ENCODE measurements at regions not wholly inside any gene's neighbourhood (a gene's known extent, or its start where the extent isn't known, plus 50 kb on each side); places are given as distances from the start of the nearest gene placed in this dataset.

- DNase-seq (ENCODE audit: low spot score) (no peak), ATAC-seq (ENCODE audit: low FRiP score) (no peak)
- no peak for TF ChIP-seq CTCF (IDR thresholded peaks at IDR 0.05)
Measured at GRCh38 chr1:208298593-208299269, 54.5 kb upstream of the PLXNA2 start.

GRCh38 chr1:208300084-208300770 lies 56.0 kb upstream of the PLXNA2 start:
- no peak for TF ChIP-seq CTCF (IDR thresholded peaks at IDR 0.05)
- no peak for ATAC-seq (ENCODE audit: low FRiP score)
- no peak for DNase-seq (ENCODE audit: low spot score)

DNA sequence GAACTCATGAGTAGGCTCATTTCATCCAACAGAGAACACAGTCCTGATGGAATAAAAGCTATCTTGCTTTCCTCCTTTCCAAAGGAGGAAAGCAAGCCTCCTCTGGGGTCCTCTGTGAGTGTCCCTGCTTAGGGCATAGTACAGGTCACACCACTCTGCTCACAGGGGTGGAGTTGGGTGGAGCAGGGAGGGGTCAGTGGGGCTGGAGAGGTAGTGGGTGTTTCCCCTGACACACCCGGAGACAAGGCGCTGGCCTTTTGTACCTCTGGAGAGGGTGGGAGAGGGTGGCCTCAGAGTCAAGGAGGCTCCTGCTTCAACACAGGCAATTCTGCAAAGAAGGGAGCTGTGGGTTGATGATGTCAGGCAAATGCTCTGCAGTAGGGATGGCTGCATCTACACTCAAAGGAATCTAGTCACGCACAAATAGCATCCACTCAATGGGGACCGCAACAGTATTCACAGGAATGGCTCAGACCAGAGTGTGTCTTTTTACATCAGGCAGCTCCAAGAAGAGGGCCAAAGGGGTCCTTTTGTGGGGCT lies 58.6 kb upstream of the PLXNA2 start:
- ATAC-seq (ENCODE audit: low FRiP score): peak; percentile 10
- TF ChIP-seq CTCF (IDR thresholded peaks at IDR 0.05): no peak
- no peak for DNase-seq (ENCODE audit: low spot score)

DNA sequence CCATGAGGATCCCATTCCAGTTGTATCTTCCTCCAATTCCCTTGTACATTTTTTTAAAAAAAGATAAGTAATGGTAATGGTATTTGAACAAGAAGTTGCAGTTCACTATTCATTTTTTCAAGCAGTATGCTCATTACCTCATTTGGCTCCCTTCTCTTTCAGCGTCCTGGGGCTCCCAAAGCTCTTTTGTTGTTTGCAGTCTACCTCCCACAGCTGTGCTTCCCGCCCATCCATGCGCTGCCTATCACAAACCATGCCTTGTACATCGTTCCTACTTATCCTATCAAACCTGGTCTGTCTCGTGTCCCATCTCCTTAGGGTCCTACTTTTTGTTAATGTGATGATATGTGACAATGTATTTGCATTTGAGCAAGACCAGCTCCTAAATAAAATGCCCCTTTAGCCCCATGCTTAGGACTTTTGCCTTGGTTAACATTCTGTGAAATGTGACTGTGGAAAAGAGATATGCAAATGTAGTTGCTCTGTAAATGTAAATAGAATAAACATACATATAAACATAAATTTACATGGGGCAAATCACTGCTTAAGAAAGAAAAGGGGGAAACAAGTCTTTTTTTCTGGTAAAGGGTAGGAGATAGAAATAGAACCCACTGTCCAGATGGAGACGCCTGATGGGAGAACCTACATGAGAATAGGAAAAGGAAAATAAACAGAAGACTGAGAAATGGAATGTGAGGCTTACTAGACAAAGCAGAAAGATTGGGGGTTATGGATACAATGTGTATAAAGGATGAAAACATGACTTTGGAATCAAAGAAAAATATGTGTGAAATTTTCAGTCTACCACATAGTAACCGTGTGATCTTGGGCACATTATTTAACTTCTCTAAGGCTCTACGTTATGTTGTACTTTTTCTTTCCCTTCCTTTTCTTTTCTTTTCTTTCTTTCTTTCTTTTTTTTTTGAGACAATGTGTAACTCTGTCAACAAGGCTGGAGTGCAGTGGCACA lies 59.8 kb upstream of the PLXNA2 start:
- no peak for TF ChIP-seq CTCF (IDR thresholded peaks at IDR 0.05)
- no peak for ATAC-seq (ENCODE audit: low FRiP score)

DNA sequence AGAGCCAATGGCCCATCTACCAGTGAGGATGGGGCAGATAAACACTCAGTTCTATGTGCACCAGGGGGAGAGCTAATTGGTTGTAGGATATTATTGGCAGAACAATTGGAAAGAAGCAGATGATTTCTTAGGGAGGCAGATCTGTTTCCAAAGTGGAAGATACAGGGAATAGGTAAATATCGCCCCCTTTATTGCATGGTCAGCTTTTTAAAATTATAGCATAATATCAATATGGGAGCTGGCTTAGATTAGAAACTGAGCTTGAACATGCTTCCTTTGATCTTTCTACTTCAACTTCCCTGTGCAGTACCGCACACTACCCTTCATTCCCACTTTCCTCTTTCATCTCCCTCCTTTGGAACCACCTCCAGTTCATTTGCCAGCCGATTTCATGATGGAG lies 64.0 kb upstream of the PLXNA2 start:
- TF ChIP-seq CTCF (IDR thresholded peaks at IDR 0.05): no peak
- no peak for ATAC-seq (ENCODE audit: low FRiP score)
- no peak for DNase-seq (ENCODE audit: low spot score)

More for the DNA sequence above, 59.8 kb upstream of the PLXNA2 start:
- DNase-seq (ENCODE audit: low spot score): no peak

DNA sequence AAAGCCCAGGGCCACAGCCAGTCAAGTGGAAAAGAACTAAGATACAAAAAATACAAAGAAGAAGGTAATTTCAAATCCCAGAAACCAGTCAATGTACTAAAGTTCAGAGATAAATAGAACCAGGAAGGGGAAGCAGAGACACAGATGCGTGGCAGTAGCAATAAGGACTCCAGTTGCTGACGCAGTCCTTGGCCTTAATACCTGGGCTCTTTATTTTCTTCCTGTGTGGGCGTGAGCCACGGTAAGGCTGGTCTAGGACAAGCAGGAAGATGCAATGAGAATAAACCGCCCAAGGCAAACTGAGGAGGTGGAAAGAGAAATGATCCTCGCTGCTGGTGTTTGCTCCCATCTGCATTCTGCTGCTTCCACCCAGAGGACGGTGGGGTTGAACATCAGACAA lies 65.6 kb upstream of the PLXNA2 start:
- DNase-seq (ENCODE audit: low spot score) (no peak), ATAC-seq (ENCODE audit: low FRiP score) (no peak)
- no peak for TF ChIP-seq CTCF (IDR thresholded peaks at IDR 0.05)
